NCI-H748 treated with DMSO at 0.1 percent for 48 hours (cell line): ENCODE measurements at regions not wholly inside any gene's neighbourhood (a gene's known extent, or its start where the extent isn't known, plus 50 kb on each side); places are given as distances from the start of the nearest gene placed in this dataset.

Experiments used
- DNase-seq: peaks from one replicate; lab custom pipeline; 2025; lab: John Stamatoyannopoulos, UW

DNA sequence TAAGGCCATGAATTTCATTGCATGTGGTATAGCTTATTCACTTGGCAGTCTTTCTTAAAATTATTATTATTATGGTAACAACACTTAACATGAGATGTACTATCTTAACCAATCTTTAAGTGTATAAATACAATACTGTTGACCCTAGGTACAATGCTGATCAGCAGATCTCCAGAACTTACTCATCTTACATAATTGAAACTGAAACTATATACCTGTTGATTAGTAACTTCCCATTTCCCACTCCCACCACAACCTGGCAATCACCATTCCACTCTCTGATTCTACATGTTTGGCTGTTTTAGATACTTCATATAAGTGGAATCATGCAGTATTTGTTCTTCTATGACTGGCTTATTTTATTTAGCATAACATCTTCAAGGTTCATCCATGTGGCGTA, 150.2 kb upstream of the POU2AF2 start:
- no peak for DNase-seq

DNA sequence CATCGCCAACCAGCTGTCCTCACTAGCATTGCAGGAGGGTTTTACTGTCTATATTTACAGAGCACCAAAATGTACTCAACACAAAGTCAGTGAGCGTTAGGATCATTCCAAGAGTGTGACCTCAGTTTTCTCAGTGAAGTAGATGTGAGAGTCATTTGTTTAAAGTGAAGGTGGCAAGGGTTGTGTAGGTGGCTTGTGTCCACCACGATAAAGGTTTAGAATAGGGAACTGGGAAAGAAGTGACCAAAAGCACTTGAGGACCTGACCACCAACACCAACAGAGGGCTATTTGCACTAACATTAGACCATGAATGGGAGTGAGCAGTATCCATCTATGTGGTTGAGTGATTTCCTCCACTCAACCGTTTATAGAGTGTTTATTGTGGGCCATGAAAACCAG, 152.5 kb upstream of the POU2AF2 start:
- DNase-seq, result no peak

DNA sequence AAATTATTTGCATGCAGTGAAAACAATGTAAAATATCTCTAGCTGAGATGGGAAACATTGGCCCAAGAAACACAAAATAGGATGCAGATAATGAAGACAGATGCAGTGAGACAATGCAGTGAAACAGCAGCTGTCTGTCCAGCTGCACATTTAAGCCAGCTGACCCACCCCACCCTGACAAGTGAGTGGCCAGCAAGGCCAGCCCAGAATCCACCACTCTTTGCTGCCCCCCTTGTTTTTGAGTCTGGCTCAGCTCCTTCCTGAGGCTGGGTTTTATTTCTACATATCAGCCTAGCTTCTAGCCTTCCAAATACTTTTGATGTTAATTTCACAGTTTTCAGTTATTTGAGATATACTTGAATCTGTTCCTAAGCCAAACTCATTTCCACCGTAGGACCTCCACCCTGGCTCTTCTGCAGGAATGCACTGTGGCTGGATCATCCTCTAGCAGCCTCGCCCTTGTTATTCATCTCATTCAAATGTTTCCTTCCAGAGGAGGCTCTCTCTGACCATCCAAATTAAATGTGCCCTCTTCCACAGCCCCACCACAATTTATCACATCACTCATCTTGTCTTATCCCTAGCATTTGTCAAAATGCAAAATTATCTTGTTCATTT, 154.1 kb upstream of the POU2AF2 start:
- no peak for DNase-seq

GRCh38 chr11:111089759-111090158, 155.8 kb upstream of the POU2AF2 start:
- DNase-seq, result no peak

GRCh38 chr11:111088847-111089355, 156.6 kb upstream of the POU2AF2 start:
- DNase-seq, result no peak

GRCh38 chr11:111086058-111086457, 159.5 kb upstream of the POU2AF2 start:
- no peak for DNase-seq

GRCh38 chr11:111082664-111083063, 162.9 kb upstream of the POU2AF2 start:
- DNase-seq, result no peak

DNA sequence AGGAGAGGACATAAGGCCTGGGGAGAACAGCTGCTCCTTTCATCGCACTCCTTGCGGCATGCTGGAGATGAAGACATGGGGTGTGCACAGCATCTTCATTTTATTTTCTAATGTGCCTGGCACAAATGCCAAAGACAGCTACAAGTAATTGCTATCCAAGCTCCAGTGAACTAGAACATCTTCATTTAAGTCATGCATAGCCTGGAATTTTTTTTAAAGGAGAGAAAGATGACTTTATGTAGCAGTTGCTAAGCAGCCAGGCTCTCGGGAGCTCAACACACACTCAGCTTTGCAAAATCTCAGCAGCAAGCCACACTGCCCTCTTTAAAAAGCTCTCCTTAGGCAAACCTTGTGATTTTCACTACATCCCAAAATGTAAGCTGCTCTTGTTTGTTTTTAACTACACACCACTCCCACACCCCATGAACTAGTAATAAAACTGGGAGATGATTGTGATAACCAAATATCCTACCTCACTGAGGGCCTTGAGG, 164.5 kb upstream of the POU2AF2 start:
- DNase-seq, result no peak

- DNase-seq, result no peak
Observed at GRCh38 chr11:111077530-111078322, 167.8 kb upstream of the POU2AF2 start.

GRCh38 chr11:111069066-111069465, 176.5 kb upstream of the POU2AF2 start:
- no peak for DNase-seq

DNA sequence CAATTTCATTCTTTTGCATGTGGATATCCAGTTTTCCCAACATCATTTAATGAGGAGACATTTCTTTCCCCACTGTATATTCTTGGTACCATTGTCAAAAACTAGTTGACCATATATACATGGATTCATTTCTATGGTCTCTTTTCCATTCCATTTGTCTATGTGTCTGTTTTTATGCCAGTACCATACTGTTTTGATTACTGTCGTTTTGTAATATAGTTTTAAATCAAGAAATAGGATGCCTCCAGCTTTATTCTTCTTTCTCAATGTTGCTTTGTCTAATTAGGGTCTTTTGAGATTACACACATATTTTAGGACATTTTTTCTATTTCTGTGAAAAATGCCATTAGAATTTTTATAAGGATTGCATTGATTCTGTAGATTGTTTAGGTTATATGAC, 177.5 kb upstream of the POU2AF2 start:
- DNase-seq, result no peak

- DNase-seq, result no peak
Observed at GRCh38 chr11:111066846-111067245, 178.7 kb upstream of the POU2AF2 start.

DNA sequence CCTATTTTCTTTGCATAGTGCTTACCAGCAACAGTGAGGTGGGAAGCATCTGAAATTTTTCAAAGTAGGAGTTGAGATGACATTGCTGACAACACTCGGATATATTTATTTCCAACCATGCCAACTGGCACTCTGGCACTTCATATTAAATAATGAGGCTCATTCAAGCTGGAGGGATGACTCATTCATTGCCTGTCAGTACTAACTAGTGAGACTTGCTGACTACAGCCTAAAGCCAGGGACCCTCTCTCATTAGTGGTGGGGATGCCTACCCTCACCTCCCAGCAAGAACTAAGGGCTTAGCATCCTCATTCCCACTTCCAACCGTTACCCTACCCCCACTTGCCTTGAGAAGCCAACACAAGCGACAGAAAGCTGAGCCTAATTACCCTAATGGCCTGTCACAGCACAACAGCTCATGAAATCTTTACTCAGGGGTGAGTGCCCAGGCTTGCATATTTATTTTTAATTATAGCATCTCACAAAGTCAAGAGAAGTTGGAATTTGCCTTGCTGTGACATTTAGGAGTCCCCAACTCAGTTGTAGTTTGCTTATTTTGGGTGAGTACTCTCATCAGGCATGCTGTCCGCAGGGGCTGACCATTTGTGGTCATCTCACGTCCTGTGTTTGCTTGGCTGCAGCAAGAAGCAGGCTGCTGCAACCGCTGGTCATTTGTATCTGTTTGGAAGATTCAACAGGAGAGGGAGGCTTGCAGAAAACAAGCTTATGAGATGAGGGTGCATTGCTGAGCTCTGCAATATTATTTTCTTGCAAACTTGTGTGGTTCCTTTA, 181.6 kb upstream of the POU2AF2 start:
- no peak for DNase-seq

- no peak for DNase-seq
Observed at GRCh38 chr11:111062420-111062819, 183.1 kb upstream of the POU2AF2 start.

- DNase-seq, result no peak
Observed at GRCh38 chr11:111059726-111060125, 185.8 kb upstream of the POU2AF2 start.

- no peak for DNase-seq
Observed at GRCh38 chr11:111049131-111049530, 196.4 kb upstream of the POU2AF2 start.

GRCh38 chr11:111047374-111047773, 198.2 kb upstream of the POU2AF2 start:
- DNase-seq, result no peak

DNA sequence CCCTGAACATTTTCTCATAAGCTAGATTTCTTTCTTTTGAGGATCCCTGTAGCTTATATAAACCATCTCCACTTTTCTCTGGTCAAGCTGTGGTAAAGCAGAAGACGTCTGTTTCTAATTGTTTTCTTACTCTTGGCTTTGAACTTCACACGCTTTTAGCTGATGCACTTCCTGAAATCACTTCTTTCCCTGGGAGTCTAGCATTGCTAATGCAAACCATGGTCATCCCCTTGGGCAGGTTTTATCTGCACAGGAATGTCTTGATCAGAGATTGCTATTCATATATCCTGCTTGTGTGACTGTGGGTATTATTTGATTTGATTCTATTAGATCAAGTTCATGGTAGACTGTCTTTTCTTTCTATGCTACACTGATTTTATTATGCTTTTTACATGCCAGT, 199.2 kb upstream of the POU2AF2 start:
- DNase-seq, result no peak

DNA sequence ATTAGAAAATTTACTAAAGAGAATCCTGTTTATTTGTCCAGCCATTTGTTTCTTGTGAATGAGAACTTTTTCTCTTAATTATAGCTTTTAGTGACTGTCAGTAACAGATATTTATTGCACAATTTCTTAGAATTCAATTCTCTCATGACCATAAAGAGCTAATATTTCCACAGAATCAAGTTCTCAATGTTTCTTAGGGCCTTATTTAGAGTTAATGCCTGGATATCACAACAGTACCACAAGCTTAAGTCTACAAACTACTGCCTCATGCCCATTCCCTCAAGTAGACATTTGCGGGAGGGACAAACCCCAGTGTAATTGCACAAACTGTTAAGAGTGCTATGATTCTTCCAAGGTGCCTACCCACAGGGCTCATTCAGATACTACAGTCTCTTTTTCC, 199.7 kb upstream of the POU2AF2 start:
- no peak for DNase-seq

DNA sequence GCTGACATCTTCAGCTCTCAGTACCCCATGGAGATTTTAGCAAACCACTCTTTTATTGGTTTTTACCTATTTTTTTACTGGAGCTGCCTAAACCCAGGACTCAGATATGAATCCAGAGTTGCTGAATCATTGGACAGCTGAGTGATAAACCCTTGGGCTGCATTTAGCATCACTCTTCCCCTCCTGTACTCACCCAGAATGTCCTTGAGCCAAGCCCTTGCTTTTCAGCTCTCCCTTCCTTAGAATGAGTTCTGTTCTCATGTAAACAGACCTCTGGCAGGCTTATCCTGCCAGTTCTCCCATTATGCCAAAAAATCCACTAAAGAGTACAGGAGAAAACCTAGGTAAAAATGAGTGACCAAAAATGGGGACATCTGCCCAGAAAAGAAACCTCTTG, 200.1 kb upstream of the POU2AF2 start:
- DNase-seq, result no peak

DNA sequence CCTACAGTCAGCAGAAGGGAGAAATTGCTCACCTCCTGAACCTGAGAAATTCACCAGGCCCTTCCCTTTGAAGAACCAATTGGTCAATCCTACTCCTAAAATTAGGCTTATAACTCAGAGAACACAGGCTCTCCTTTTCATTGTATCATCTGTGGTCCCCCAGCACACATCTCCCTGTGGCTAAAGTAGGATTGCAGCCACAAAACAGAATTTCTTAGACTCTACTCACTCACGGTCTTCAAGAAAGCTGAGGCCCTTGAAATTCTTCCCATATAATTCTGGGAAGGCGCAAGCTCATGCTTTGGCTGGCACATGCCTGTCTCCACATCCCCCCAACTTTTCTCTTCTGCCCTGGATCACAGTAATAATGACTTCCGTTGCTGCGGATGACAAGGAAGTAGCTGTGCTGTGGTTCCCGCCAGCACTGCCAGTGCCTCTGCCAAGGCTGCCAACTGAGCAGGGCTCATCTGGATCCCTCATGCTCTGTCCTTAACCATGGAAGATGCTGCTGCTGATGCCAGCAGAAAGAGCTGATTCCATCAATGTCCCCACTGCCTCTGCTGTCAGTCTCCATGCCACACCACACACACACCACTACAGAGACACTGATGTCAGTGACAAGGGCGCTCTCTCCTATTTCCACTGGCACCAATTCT, 200.6 kb upstream of the POU2AF2 start:
- no peak for DNase-seq

GRCh38 chr11:111039982-111040381, 205.5 kb upstream of the POU2AF2 start:
- no peak for DNase-seq
